GM12892 (cell line): ENCODE measurements at regions not wholly inside any gene's neighbourhood (a gene's known extent, or its start where the extent isn't known, plus 50 kb on each side); places are given as distances from the start of the nearest gene placed in this dataset.

Experiments used
- POLR2A ChIP-seq: IDR thresholded peaks from 2 replicates; pipeline ENCODE4 v1.6.1; 2011; ENCODE audit warnings: low read depth, low read length, control low read depth
- POLR2AphosphoS5 ChIP-seq: IDR thresholded peaks from 2 replicates; pipeline ENCODE4 v1.6.1; 2011; ENCODE audit warnings: low read depth, low read length, control low read depth
- TAF1 ChIP-seq: IDR thresholded peaks from 2 replicates; pipeline ENCODE4 v1.6.1; 2011; ENCODE audit warnings: low read depth, mild to moderate bottlenecking, control low read depth, low read length, borderline replicate concordance

- TF ChIP-seq POLR2A (no peak), TAF1 (no peak), POLR2AphosphoS5 (no peak)
These were observed 1331.7 kb downstream of the UQCRFS1 start for GRCh38 chr19:27881213-27881612.
